Caco-2 (cell line): ENCODE measurements at regions not wholly inside any gene's neighbourhood (a gene's known extent, or its start where the extent isn't known, plus 50 kb on each side); places are given as distances from the start of the nearest gene placed in this dataset.

ENCODE experiments used
- BruUV-seq: library from RNA; stranded (reverse); fragments of 400-500 nt; replicated peaks from 2 replicates; lab custom pipeline; 2021; lab: Mats Ljungman, UMichigan
- CTCF ChIA-PET: fragments of 300-600 bp; sonication (Branson Sonifier 250); formaldehyde crosslinking; loops from one replicate; lab custom pipeline; 2022; ENCODE audit warnings: antibody characterized with exemption; lab: Charles Lee
- POLR2A ChIA-PET: fragments of 300-600 bp; sonication (Branson Sonifier 250); formaldehyde crosslinking; loops from one replicate; lab custom pipeline; 2022; ENCODE audit warnings: antibody characterized with exemption; lab: Charles Lee
- DNase-seq, 2 experiments: peaks; one replicate each; pipeline versions ENCODE4 v3.0.0 to v3.0.0-alpha.2; 2020 to 2022
- H3K27me3 ChIP-seq: replicated peaks from 2 replicates; pipeline ENCODE4 v1.6.0; 2011; ENCODE audit warnings: low read length; ENCODE audit not compliant: control insufficient read depth, insufficient read depth
- H3K36me3 ChIP-seq: 2 replicates; pipeline ENCODE4 v1.5.1; 2011; ENCODE audit warnings: low read length; ENCODE audit not compliant: control insufficient read depth, insufficient read depth
- H3K4me1 ChIP-seq: fragments of 250-450 bp; sonication (Bioruptor Pico); 2 replicates; pipeline ENCODE4 v1.5.1; 2020; ENCODE audit warnings: mild to moderate bottlenecking
- H3K4me3 ChIP-seq: 2 replicates; pipeline ENCODE4 v1.5.1; 2011; ENCODE audit warnings: low read depth, mild to moderate bottlenecking, control low read depth, low read length
- H3K9me3 ChIP-seq: fragments of 250-450 bp; sonication (Bioruptor Pico); 2 replicates; pipeline ENCODE4 v1.5.1; 2020; ENCODE audit warnings: mild to moderate bottlenecking, moderate library complexity
- H3K27ac Mint-ChIP-seq: one replicate; pipeline ENCODE4 v1.8.0; 2022; ENCODE audit warnings: mixed read lengths; ENCODE audit not compliant: unreplicated experiment
- H3K27me3 Mint-ChIP-seq: one replicate; pipeline ENCODE4 v1.8.0; 2022; ENCODE audit warnings: mixed read lengths; ENCODE audit not compliant: insufficient read depth, unreplicated experiment
- H3K36me3 Mint-ChIP-seq: one replicate; pipeline ENCODE4 v1.8.0; 2022; ENCODE audit warnings: mild to moderate bottlenecking, mixed read lengths; ENCODE audit not compliant: insufficient read depth, unreplicated experiment
- H3K4me1 Mint-ChIP-seq: one replicate; pipeline ENCODE4 v1.8.0; 2022; ENCODE audit warnings: low read depth, mixed read lengths; ENCODE audit not compliant: unreplicated experiment
- H3K4me3 Mint-ChIP-seq: one replicate; pipeline ENCODE4 v1.8.0; 2022; ENCODE audit warnings: mild to moderate bottlenecking, moderate library complexity, mixed read lengths; ENCODE audit not compliant: unreplicated experiment
- H3K9me3 Mint-ChIP-seq: one replicate; pipeline ENCODE4 v1.8.0; 2022; ENCODE audit warnings: mixed read lengths; ENCODE audit not compliant: unreplicated experiment
- CTCF ChIP-seq, 2 experiments: fragments of 200-600 bp in 1 of 2; IDR thresholded peaks; 1 replicate in 1 of 2; 2 replicates in 1 of 2; pipeline versions ENCODE4 v1.5.1 to v1.8.0; 2011 to 2022; ENCODE audit warnings: antibody characterized with exemption in 1 of 2, control low read depth in 1 of 2, inconsistent platforms in 1 of 2, low read depth in 1 of 2, low read length in 1 of 2, mild to moderate bottlenecking in 1 of 2, moderate library complexity in 1 of 2; ENCODE audit not compliant: insufficient read depth in 1 of 2, severe bottlenecking in 1 of 2, unreplicated experiment in 1 of 2
- intact Hi-C: fragments of 100-400 bp; cut with micrococcal nuclease; formaldehyde crosslinking; loops from one replicate; pipeline ENCODE4 v1.10.0; 2022; ENCODE audit not compliant: unreplicated experiment

GRCh38 chr3:109804697-109805096 is 467.4 kb upstream of the DPPA4 start:
- DNase-seq = no peak
- Mint-ChIP-seq H3K27me3 (no peaks in the 10 kb centered on the region), H3K4me3 (no peak overlapping the region), H3K9me3 (no peaks in the 10 kb centered on the region), H3K4me1 (no peaks in the 10 kb centered on the region), H3K36me3 (no peaks in the 10 kb centered on the region), H3K27ac (no peak overlapping the region)
- no TSS peak for BruUV-seq
- H3K9me3 ChIP-seq = no peaks in the 10 kb centered on the region
- ChIA-PET POLR2A (no interaction called here), CTCF (no interaction called here)
- intact Hi-C loops = no loop called here
- H3K36me3 ChIP-seq = no peaks in the 10 kb centered on the region
- no peaks in the 10 kb centered on the region for H3K4me1 ChIP-seq
- no peak for TF ChIP-seq CTCF (IDR thresholded peaks at IDR 0.05; ENCODE audit: insufficient read depth in 1 of 2, low read depth in 1 of 2, low read length in 1 of 2, severe bottlenecking in 1 of 2, unreplicated experiment in 1 of 2)
- H3K4me3 ChIP-seq = no peak overlapping the region
- H3K27me3 ChIP-seq = no peaks in the 10 kb centered on the region

GRCh38 chr3:109806929-109807328 is 469.6 kb upstream of the DPPA4 start:
- Histone ChIP-seq H3K9me3 (no peaks in the 10 kb centered on the region), H3K4me1 (no peaks in the 10 kb centered on the region), H3K36me3 (no peaks in the 10 kb centered on the region), H3K4me3 (no peak overlapping the region), H3K27me3 (no peaks in the 10 kb centered on the region)
- Mint-ChIP-seq H3K4me1 (no peaks in the 10 kb centered on the region), H3K27me3 (no peaks in the 10 kb centered on the region), H3K27ac (no peak overlapping the region), H3K4me3 (no peak overlapping the region), H3K36me3 (no peaks in the 10 kb centered on the region), H3K9me3 (no peaks in the 10 kb centered on the region)
- intact Hi-C loops = no loop called here
- ChIA-PET POLR2A (no interaction called here), CTCF (no interaction called here)
- no TSS peak for BruUV-seq
- no peak for DNase-seq
- no peak for TF ChIP-seq CTCF (IDR thresholded peaks at IDR 0.05; ENCODE audit: insufficient read depth in 1 of 2, low read depth in 1 of 2, low read length in 1 of 2, severe bottlenecking in 1 of 2, unreplicated experiment in 1 of 2)

- H3K4me3 Mint-ChIP-seq = no peak overlapping the region
- H3K36me3 Mint-ChIP-seq = no peaks in the 10 kb centered on the region
- Histone ChIP-seq H3K4me1 (no peaks in the 10 kb centered on the region), H3K4me3 (no peak overlapping the region), H3K9me3 (no peaks in the 10 kb centered on the region), H3K36me3 (no peaks in the 10 kb centered on the region), H3K27me3 (no peaks in the 10 kb centered on the region)
- H3K4me1 Mint-ChIP-seq = no peaks in the 10 kb centered on the region
- no peak overlapping the region for H3K27ac Mint-ChIP-seq
- H3K9me3 Mint-ChIP-seq = no peaks in the 10 kb centered on the region
- BruUV-seq = no TSS peak
- H3K27me3 Mint-ChIP-seq = peaks cover 3% of the 10 kb centered on the region
- intact Hi-C loops = no loop called here
- CTCF ChIA-PET = no interaction called here
- TF ChIP-seq CTCF (IDR thresholded peaks at IDR 0.05; ENCODE audit: insufficient read depth in 1 of 2, low read depth in 1 of 2, low read length in 1 of 2, severe bottlenecking in 1 of 2, unreplicated experiment in 1 of 2) = no peak
- no peak for DNase-seq
- POLR2A ChIA-PET = no interaction called here
These were observed 472.2 kb upstream of the DPPA4 start for GRCh38 chr3:109809513-109809912.
